Neural progenitor cell (in vitro differentiated cells): ENCODE measurements at regions not wholly inside any gene's neighbourhood (a gene's known extent, or its start where the extent isn't known, plus 50 kb on each side); places are given as distances from the start of the nearest gene placed in this dataset.

ENCODE experiments used
- EZH2 ChIP-seq: fragments of 200-600 bp; sonication (generic); IDR thresholded peaks from 2 replicates; pipeline ENCODE4 v1.6.1; 2017; ENCODE audit warnings: antibody characterized with exemption, mild to moderate bottlenecking, moderate library complexity
- TF ChIP-seq, protein P1 (sequence below): fragments of 200-600 bp; sonication (generic); IDR thresholded peaks from 2 replicates; pipeline ENCODE4 v1.5.1; 2017; ENCODE audit warnings: antibody characterized with exemption, mild to moderate bottlenecking

DNA sequence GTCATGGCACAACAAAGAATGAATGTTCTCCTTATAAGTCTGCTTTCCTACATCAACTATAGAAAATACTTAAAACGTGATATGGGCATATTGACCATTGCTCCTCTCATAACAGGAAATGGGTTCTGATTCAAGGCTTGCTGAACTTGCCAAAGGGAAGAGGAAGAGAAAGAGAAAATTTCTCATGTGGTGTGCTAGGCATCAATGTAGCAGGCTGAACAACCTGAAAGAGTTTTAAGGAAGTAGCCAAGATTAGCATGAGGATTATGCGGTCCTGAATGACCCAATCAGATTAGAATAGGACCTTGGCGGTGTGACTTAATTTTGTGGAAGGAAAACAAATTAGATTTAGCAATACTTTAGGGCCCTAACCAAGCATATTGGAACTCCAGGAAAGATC is 617.7 kb upstream of the CDH11 start:
- TF ChIP-seq EZH2: no peak
- TF ChIP-seq, protein P1, sequence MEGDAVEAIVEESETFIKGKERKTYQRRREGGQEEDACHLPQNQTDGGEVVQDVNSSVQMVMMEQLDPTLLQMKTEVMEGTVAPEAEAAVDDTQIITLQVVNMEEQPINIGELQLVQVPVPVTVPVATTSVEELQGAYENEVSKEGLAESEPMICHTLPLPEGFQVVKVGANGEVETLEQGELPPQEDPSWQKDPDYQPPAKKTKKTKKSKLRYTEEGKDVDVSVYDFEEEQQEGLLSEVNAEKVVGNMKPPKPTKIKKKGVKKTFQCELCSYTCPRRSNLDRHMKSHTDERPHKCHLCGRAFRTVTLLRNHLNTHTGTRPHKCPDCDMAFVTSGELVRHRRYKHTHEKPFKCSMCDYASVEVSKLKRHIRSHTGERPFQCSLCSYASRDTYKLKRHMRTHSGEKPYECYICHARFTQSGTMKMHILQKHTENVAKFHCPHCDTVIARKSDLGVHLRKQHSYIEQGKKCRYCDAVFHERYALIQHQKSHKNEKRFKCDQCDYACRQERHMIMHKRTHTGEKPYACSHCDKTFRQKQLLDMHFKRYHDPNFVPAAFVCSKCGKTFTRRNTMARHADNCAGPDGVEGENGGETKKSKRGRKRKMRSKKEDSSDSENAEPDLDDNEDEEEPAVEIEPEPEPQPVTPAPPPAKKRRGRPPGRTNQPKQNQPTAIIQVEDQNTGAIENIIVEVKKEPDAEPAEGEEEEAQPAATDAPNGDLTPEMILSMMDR: no peak
